Suppressor macrophage (primary cell): ENCODE measurements at regions not wholly inside any gene's neighbourhood (a gene's known extent, or its start where the extent isn't known, plus 50 kb on each side); places are given as distances from the start of the nearest gene placed in this dataset.

Experiments
- DNase-seq, 4 experiments: peaks; one replicate each; pipeline ENCODE4 v3.0.0-alpha.2; 2020 to 2022

DNA sequence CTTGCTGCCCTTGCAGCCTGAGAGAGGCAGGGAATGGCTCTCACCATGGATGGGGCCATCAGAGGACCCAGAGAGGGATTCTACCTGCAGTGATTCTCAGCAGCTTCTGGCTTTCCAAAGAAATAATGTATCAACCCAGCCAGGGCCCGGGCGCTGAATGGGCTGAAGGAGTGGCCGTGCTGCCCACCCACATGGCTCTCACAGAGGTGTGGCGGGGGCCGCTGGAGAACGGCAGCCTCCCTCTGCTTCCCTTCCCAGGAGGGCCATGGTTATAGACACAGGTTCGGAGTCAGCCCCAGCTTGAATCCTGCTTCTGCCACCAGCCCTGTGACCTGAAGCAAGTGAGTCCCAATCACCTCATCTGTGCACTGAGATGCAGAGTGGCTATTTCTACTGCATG, 82.7 kb downstream of the THAP12 start:
- no peak for DNase-seq

DNA sequence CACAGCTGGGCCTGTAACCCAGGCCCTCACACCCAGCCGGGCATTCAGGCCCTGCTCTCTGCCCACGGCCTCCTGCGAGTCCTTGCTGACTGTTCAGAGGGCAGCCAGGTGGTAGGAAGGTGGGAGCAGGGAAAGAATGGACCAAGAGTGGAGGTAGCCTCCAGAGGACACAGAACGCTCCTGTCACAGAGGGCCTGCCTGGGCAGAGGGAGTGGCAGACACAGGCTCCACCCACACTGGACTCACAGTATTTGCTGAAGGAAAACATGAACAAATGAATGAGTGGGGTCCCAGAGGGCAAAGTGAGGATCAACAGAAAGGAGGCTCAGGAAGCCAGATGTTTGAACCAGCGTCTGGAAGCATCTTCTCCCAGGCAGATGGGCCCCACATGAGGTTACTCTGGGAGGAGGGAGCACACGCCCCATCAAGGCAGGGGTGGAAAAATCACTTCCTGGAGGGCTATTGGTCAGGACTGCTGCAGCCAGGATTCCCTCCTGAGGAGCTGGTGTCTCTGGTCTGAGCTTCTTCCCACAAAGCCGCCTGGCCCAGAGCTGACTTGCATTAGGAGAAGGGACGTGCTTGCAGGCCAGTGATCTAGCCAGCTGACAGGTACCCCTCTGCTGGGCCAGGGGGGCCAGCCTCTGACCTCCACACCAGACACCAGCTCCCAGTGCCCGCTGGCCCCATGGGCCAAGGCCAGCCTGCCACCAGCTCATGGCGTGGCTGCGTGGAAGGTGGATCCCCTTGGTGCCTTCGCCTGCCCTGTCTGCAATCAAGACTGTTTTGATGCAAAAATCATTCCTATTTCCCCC, 84.0 kb downstream of the THAP12 start:
- DNase-seq: no peak

DNA sequence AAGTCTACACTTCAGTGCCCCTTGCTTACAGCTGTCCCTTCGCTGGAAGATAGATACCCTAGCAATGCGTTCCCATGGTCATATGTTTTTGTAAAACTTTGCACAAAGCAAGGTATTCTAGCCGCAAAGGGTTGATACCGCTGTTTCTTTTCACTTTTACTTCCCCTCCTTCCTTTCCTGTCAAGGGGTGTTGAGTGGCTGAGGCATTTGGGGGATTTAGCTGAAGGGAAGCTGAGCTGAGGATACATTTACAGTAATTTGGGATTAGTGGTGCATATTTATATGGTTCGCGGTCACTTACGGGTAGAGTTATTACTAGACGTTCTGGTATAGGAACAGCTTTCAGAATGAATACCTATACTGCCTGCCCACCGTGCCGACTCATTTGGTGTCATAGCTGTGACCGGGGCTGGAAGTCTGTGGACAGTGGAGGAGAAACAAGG, 86.9 kb upstream of the WNT11 start:
- no peak for DNase-seq

DNA sequence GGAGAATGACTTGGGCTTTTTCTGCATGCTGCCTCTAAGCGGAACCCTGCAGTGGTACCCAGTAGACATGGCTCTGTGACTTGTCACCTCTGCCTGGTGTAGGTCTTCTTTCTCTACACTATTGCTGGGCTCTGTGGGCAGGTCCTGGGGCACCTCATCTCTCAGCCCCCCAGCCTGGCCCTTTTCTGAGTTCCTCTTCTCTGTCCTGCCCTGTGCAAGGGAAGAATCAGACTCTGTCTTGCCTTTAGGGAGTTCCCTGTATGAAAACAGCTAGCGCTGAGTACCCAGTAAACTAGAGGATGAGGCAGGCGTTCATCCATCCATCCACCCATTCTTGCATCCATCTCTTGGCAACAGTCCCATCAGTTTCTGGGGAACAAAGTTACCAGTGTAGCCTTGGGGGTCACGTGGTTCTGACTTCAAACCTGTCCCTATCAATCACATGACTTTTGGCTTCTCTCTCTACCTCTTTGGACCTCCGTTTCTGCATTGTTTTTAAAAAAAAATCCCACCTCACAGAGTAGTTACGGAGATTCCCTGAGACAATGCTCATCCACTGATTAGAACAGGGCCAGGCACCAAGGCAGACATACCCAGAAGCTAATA, 86.4 kb upstream of the WNT11 start:
- peak in 1 of 4 experiments; percentile 5 for DNase-seq

DNA sequence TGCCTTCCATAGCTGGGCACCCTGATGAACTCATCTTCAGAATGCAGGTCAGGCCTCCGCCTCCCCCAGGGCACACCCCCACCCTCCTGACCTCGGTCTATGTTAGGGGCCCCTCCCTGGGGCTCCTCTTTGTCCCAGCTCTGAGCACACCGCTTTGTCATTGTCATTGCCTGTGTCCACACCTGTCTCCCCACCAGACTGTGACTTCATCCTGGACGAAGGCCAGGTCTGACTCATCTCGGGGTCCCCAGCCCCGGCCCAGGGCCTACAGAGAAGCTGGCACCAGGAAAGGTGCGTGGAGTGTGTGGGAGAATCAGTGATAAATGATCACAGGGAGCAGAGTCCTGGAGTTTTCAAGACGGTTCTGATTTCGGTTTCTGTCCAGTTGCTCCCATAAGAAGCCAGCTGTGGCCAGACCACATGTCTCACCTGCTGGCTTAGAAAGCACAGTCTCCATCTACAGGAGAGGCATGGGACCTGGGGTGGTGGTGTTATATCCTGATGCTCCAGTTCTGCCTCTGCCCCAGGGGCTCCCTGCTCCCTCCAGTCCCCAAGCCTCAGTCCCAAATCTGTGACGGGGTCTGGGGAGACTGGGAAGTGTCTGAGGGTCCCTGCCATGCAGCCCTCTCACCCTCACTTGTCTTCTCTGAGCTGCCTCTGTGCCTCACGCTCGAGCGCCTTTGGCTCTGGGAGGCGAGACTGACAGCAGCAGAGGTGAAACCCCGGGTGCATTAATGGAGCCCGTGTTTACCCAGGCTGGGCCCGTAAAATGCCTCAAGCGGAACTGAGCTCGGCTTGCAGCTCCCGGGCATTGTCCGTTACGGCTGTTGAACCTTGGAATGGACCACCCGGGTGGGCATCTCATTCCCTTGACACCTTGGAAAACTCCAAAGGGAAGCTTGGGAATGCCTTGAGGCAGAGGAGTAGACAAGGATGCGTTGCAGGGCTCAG, 85.5 kb upstream of the WNT11 start:
- no peak for DNase-seq

DNA sequence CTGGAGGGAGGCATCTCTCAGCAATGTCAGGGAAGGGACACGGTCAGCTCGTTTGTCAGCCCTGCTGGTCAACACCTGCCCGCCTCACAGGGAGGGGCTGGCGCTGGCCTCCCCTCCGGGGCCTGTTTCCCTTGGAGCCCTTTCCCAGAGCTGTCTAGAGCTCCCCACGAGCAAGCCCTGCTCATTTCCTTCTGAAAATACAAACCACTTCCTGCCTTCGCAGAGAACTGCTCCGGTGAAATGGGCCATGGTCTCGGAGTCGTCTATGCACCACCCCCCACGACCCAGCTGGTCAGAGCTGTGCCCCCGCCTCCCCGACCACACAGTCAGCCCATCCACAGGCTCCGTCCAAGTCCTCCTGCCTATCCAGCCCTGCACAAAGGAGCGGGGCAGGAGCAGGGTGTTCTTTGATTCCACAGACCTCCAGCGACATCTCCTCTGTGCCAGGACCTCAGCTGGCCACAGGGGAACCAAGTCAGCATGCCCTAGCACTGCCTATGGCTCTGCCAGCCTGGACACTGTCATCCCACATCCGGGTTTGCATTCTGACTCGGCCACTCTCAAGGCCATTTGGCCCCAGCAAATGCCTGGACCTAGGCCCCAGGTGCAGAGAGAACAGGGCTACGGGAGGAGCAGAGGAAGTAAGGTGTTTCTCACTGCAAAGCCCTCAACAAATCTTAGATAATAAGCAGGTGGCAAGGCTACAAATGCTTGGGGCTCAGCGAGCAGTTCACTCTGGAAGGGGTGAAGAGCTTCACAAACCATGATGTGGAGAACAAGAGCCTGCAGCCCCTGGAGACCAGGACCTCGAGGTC, 82.1 kb upstream of the WNT11 start:
- DNase-seq: peak in 2 of 4 experiments; percentile 9 to 20

DNA sequence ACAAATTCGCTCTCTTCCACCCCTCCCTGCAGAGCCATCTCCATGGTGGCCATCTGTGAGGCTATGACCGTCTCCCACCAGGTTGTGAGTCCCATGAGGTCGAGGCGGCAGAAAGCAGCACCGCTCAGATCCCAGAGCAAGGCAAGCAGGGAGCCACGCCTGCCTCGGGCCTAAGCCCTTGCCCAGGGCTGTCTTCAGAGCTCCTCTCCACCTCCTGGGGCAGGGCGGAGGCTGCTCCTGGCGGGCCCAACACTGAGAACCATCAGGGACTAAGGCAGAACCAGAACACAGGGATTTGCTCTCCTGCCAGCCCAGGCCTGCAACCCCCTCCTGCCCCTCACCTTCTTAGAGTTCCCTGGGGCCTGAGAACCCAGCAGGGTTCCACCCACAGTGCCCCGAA, 80.9 kb upstream of the WNT11 start:
- no peak for DNase-seq

DNA sequence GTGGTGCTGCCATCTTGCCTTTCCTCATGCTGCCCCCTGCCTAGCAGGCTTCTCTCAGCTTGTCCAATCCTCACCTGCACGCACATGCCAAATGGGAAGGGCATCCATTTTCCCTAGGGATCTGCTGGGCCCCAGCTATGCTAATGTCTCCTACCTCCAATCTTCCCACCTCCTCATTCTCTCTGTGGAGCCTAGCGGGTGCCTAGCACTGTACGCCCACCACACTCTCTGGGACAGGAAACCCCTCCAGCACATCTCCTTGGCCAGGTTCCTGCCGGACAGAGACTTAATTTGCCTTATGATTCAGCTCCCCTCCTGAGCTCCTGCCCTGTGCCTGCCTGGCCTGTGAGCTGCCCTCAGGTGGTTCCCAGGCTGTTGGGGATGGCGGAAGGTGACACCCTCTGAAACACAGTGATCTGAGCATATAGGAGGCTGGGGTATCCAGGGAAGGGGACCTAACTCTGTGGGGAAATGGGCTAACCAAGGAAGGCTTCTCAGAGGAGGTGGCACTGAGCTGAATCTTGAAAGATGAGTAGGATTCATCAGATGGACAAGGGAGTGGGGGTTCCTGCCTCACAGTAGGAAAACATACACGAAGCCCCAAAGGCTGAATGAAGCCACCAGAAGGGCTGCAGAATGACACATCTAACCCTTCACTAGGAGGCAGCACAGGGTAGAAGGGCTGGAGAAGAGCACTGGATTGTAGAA, 79.2 kb upstream of the WNT11 start:
- DNase-seq: no peak

DNA sequence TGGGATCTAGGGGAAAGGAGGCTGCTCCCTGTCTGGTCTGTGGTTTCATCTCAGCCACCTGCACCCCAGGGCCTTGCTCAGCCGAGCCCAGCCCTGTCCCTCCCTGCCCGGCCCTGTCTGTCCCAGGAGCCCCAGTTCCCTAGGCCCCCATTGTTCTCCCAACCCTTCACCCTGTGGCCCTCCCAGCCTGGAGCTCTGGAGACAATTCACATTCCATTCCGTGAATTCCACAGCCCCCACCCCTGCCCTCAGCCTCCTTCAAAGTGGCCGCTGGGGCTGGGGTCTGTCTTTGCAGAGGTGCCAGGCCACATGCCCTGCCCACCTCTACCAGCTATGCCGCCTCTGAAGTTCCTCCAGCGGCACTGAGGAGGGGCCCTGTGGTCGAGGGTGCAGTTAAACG, 77.9 kb upstream of the WNT11 start:
- no peak for DNase-seq

DNA sequence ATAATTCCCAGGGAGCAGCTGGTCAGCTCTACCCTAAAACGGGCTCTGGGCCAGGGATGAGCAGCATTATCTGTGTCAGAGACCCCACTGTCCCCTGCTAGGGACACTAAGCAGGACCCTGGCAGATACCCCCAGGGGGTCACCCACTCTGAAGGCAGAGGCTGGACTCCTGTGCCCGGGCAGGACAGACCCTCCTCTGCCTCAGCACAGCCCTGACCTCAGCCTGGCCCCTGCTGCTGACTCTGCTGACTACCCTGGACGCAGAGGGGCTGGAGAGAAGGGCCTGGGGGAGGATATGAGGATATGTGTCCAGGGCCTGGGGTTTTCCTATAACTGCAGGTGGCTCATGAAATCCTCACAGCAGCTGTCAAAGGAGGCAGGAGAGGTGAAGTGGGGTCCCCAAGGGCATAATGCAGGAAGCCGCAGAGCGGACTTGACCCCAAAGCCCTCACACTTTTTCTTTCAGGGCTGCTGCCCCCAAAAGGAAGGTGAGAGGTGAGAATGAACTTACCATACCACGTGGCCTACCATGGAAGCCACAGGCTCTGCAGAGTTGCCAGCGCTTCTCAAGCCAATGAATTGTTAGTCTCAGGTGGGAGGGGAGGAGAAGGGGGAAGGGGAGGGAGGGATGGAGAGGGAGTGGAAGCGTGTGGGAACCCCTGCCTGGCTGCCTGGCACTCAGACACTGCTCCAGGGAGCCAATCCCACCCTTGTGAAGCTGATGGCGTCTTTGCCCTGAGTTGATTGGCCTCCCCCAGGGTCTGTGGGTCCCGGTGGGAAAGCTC, 76.7 kb upstream of the WNT11 start:
- no peak for DNase-seq

DNA sequence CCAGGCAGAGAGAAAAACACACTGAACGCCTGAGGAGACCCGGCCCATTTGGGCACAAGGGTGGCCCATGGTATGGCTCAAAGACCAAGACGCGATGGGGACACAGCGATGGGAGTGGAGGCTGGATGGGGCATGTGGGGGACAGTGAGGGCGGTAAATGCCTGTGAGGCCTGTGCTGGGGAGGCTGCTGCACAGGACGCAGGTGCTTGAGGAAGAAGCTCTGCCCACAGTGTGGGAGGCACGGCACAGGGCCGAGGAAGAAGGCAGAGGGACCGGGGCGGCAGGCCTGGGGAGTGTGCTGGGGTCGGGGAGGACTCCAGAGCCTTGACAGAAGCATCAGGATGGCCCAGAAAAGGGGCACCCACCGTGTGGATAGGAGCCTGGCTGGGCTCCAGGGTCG, 75.9 kb upstream of the WNT11 start:
- no peak for DNase-seq

DNA sequence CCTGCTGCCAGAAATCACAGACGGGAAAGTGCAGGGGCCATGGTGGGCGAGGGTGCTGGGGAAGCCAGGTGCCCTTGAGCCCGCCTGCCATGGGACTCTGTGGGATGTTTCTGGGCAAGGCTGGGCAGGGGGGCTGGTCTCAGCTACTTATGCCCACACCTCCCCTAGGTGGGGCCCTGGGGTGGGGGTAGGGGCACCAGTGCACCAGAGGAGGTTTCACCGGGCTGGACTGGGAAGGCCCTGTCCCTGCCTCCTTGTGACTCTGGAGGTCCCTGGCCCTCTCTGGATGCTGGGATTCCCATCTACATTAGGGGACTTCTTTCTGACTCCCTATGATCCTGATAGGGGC, 75.2 kb upstream of the WNT11 start:
- DNase-seq: no peak

DNA sequence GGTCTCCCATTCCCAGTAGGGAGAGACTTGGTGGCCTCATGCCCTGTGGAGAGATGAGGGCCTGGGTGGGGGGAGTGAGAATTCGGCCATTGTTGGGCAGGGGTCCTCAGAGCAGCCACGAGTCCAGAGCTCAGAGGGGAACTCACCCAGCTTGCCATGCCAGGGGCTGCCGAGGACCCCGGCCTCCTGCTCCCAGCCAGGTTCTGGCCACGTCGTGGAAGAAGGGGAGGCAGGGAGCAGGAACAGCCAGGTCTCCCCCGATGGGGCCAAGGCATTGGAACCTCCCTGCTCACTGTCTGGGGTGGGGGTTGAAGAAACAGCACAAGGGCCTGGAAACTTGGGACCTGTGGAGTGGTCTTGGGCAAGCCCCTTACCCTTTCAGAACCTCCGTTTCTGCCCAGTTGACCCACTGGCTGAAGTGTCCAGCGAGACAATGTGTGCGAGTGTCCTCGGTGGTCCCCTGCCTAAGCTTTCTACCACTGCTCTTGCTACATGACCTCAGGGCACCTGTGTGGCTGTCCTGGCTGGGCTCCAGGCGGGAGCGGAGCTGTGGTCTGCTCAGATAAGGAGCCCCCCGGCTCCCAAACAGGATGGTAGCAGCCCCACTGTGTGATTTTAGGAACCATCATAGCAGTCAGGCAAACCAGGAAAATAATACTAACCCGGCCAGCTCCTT, 74.7 kb upstream of the WNT11 start:
- no peak for DNase-seq

DNA sequence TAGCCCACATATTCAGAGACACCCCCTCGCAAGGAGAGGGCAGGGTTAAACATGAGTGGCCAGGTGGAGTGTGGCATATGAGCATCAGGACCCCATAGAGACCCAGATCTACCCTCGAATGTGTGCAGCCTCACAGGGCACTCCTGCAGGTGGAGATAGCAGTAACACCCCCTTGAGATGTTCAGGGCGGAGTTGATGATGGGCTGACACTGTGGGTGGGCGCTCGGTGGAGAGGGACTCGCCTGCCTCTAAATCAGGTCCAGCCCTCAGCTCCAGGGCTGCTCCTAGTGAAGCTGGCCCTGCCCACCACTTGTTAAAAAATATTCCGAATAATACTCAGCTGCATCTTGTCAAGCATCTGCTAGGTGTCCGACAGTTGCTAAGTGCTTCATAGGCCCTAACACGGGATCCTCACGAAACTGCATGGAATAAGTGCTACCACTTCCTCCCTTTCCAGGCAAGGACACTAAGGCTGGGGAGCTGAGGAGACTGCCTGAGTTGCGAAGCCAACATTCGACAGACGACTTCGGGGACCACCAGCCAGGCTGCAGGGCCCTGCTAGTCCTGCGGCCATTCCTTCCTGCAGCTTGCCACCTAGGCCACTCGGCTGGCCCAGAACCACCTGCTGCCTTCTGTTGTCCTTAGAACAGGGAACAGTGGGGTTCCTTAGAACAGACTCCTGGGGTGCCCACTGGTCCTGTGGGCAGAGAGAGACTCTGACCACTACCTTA, 74.0 kb upstream of the WNT11 start:
- no peak for DNase-seq

DNA sequence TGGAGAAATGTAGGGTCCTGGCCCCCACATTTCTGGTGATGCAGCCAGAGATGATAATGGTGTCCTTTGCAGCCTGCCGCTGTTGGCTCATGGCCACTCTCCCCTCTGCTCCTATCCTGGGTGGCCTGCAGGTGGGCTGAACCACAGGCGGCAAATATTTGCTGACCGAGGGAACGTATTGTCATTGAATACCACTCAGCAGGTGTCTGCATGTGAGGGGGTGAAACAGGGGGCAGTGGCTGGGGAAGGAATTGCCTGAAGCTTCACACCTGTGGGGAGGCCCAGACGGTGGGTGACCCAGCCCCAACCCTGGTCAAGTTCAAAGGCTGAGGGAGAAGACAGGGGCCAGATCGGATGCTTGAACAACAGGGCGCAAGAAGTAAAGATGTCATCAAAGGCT, 73.3 kb upstream of the WNT11 start:
- DNase-seq: no peak

DNA sequence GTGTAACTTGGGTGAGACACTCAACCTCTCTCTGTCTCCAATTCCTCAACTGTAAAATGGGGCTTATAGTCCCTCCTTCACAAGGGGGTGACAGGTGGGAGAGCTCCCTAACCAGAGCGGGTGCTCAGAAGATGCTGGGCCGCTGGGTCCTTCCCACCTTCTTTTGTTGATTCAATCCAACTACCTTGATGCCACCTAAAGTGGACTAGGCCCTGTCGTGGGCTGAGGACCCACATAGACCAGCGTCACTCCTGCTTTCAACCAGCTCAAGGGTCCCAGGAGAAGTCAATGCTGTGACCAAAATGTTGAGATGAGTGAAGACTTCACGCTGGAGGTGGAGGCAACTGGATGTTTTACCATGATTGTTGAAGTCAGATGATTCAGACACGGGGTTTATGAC, 72.7 kb upstream of the WNT11 start:
- no peak for DNase-seq

DNA sequence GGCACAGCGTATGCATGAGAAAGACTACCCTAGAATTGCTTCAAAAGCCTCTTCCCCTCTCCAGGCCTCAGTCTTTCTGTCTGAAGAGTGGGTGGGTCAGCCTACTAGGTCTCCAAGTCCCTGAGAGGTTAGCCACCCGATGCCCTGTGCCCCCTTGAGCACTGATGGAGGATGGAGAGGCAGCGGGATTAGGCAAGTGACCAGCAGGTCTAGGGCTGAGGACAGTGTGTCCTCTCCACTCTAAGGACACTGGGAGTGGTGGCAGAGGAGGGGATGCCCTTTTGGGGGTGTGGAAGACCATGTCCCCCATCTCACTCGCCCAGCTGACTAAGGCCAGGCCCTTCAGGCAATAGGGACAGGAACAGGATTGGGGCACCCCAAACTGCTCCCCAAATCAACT, 72.2 kb upstream of the WNT11 start:
- no peak for DNase-seq

DNA sequence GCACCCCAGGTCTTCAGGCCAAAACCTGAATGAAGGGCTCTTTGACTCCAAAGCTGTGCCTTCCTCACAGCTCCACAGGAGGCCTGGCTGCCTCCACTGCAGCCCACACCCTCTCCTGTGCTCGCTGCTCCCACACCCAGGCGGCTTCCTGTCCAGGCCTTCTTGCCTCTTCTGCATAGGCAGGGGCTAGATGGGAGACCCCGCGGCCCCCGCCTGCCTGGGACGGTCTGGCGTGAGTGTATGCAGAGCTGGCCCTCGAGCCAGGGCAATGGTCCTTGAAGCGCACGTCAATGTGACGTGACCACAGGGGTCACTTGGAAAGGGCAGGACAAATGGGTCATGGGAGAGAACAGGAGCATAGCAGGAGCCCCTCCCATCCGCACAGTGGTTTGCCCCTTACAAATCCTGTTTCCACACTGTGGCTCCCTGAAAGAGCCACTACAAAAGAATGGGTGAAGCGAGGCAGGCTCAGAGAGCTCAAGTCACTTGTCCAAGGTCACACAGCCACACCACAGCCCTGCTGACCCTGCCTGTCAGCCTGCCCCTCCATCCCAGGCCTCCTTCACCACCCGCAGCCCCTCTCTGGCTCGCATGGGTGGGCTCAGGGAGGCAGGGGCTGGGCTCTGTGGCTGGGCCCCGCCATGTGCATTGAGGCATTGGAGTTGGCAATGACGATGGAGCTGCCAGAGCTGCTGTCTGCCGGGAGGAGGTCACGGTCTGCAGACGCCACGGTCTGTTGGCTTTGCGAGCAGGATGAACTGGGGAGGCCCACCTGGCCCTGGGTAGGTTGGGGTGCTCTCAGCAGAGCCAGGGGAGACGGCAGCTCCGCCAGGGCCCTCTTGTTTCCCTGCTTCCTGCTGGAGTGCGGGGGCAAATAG, 71.2 kb upstream of the WNT11 start:
- no peak for DNase-seq

DNA sequence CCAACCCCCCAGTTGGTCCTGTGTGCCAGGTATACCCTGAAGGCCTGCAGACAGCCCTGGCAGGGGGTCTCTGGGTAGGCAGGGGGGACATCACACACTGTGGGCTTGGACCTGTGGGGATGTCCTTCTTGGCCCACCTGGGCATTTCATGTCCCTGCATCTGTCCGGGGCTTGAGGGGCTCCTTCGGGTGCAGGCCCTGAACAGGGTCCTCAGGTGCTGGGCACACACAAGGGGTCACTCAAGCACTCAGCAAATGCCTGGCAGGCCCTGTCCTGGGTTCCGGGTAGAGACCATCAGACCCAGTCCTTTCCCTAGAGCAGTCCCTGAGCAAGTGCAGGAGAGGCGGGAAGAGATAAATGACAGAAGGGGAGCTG, 70.5 kb upstream of the WNT11 start:
- DNase-seq: no peak
